ENCODE measurements at regions not wholly inside any gene's neighbourhood (a gene's known extent, or its start where the extent isn't known, plus 50 kb on each side); places are given as distances from the start of the nearest gene placed in this dataset.

GRCh38 chr14:101628975-101629374 is 67.7 kb downstream of the DIO3 start:
- no peaks in the 10 kb centered on the region for H3K9me3 ChIP-seq
- WGBS (ENCODE audit: missing lambda C conversion rate) = 85% methylated on average over 8 of the region's 8 CpGs
- H3K27ac ChIP-seq = peak overlapping the region; percentile 77 to 90
- H3K4me2 ChIP-seq = peak overlapping the region; percentile 73
- DNase-seq (ENCODE audit: low read depth in 1 of 2, low spot score in 1 of 2) (no peak), ATAC-seq (peak; percentile 22 to 25; a peak in 2 of 6 replicates), FAIRE-seq (no peak)
- no peak for TF ChIP-seq REST (IDR thresholded peaks at IDR 0.05)
- TF ChIP-seq RCOR1 (IDR thresholded peaks at IDR 0.05; ENCODE audit: low read depth, low read length) = no peak
- no peak for TF ChIP-seq TFCP2L1 (CRISPR knock-in tag; IDR thresholded peaks at IDR 0.05)
- TF ChIP-seq FOSB (CRISPR knock-in tag; IDR thresholded peaks at IDR 0.05) = no peak
- TF ChIP-seq FOXS1 (CRISPR knock-in tag; IDR thresholded peaks at IDR 0.05) = no peak
- no peak for TF ChIP-seq RFX5 (IDR thresholded peaks at IDR 0.05)
- no peak for TF ChIP-seq E2F6 (IDR thresholded peaks at IDR 0.05; ENCODE audit: borderline replicate concordance, low read depth)
- no peak for TF ChIP-seq MYC (IDR thresholded peaks at IDR 0.05; ENCODE audit: borderline replicate concordance, low read length)
- no peak for TF ChIP-seq HDAC2 (IDR thresholded peaks at IDR 0.05)
- no peak for TF ChIP-seq BHLHE40 (IDR thresholded peaks at IDR 0.05; ENCODE audit: low read depth, low read length)
- no peak for TF ChIP-seq RARB (CRISPR knock-in tag; IDR thresholded peaks at IDR 0.05)
- no peak for TF ChIP-seq KDM1A (IDR thresholded peaks at IDR 0.05; ENCODE audit: low read depth)
- TF ChIP-seq EP300 (IDR thresholded peaks at IDR 0.05) = no peak
- TF ChIP-seq SMC3 (IDR thresholded peaks at IDR 0.05) = no peak
- TF ChIP-seq ZSCAN20 (CRISPR knock-in tag; IDR thresholded peaks at IDR 0.05) = no peak
- CTCF ChIA-PET = interaction anchor here (0.6 to 3.2 kb wide), 59 partner anchors 8 to 1246 kb away, joined by 3 to 34 read pairs (median 4); no protein-coding TSS in a partner anchor
- POLR2A ChIA-PET = no interaction called here
- H3K4me3 ChIP-seq = no peak overlapping the region
- H3K4me1 ChIP-seq = peaks cover 19% of the 10 kb centered on the region

GRCh38 chr14:101630056-101630965 is 69.0 kb downstream of the DIO3 start:
- TF ChIP-seq ZSCAN20 (CRISPR knock-in tag; IDR thresholded peaks at IDR 0.05) (no peak), HDAC2 (IDR thresholded peaks at IDR 0.05) (no peak), HOXB5 (CRISPR knock-in tag; IDR thresholded peaks at IDR 0.05) (no peak), CHD4 (IDR thresholded peaks at IDR 0.05; ENCODE audit: borderline replicate concordance) (no peak), MAX (IDR thresholded peaks at IDR 0.05) (no peak), POLR2A (IDR thresholded peaks at IDR 0.05; ENCODE audit: low read length) (no peak), ESRRA (IDR thresholded peaks at IDR 0.05; ENCODE audit: borderline replicate concordance, low read length) (no peak), FOSB (CRISPR knock-in tag; IDR thresholded peaks at IDR 0.05) (no peak), CHD2 (IDR thresholded peaks at IDR 0.05; ENCODE audit: low read length, partially characterized antibody) (no peak), USF2 (IDR thresholded peaks at IDR 0.05) (no peak), EHMT2 (IDR thresholded peaks at IDR 0.05; ENCODE audit: low read depth) (no peak), ZC3H11A (IDR thresholded peaks at IDR 0.05) (no peak)
- DNase-seq (ENCODE audit: low read depth in 1 of 2, low spot score in 1 of 2) (no peak), FAIRE-seq (no peak), ATAC-seq (no peak)
- peaks cover 15% of the 10 kb centered on the region for H3K4me1 ChIP-seq
- no peak overlapping the region for H3K4me2 ChIP-seq
- peak overlapping the region in 1 of 2 experiments; percentile 90; a peak in 3 of 6 replicates for H3K27ac ChIP-seq
- H3K4me3 ChIP-seq = no peak overlapping the region
- ChIA-PET CTCF (interaction anchor here (1.0 to 3.2 kb wide), 9 partner anchors 10 to 780 kb away, joined by 3 to 34 read pairs (median 8); no protein-coding TSS in a partner anchor), POLR2A (no interaction called here)
- WGBS (ENCODE audit: missing lambda C conversion rate) = 95% methylated on average over 19 of the region's 22 CpGs
- H3K9me3 ChIP-seq = no peaks in the 10 kb centered on the region
